Gastroesophageal sphincter (tissue), 4 donors: ENCODE measurements at regions not wholly inside any gene's neighbourhood (a gene's known extent, or its start where the extent isn't known, plus 50 kb on each side); places are given as distances from the start of the nearest gene placed in this dataset.

Source experiments
- ATAC-seq: fragments of 150-250 bp; one replicate; pipeline ENCODE4 v1.9.1; 2016; ENCODE audit warnings: mild to moderate bottlenecking, moderate library complexity
- H3K27ac ChIP-seq, 4 donors: fragments of 200-600 bp; sonication (generic) in 3 of 4; 1 replicate in 3 of 4; 2 replicates in 1 of 4; pipeline ENCODE4 v1.5.1; 2016 to 2019
- H3K27me3 ChIP-seq: fragments of 200-600 bp; sonication (generic); one replicate; pipeline ENCODE4 v1.5.1; 2019
- H3K36me3 ChIP-seq, 2 donors: fragments of 200-600 bp; sonication (generic); one replicate each; pipeline ENCODE4 v1.5.1; 2019; ENCODE audit warnings: control low read depth in 1 of 2
- H3K4me1 ChIP-seq, 3 donors: fragments of 200-600 bp; sonication (generic); 1 replicate in 2 of 3; 2 replicates in 1 of 3; pipeline ENCODE4 v1.5.1; 2016 to 2019; ENCODE audit warnings: control low read depth in 2 of 3
- H3K4me3 ChIP-seq, 2 donors: fragments of 200-600 bp; sonication (generic); one replicate each; pipeline ENCODE4 v1.5.1; 2019; ENCODE audit warnings: mild to moderate bottlenecking in 1 of 2, moderate library complexity in 1 of 2
- H3K9me3 ChIP-seq, 3 donors: fragments of 200-600 bp; sonication (generic); one replicate each; pipeline ENCODE4 v1.5.1; 2017 to 2019; ENCODE audit warnings: control low read depth in 2 of 3
- CTCF ChIP-seq, 4 experiments: fragments of 200-600 bp in 2 of 4; fragments of 450-650 bp in 2 of 4; sonication (generic) in 1 of 4; IDR thresholded peaks; one replicate each; pipeline ENCODE4 v1.5.1; 2017 to 2019; ENCODE audit warnings: antibody characterized with exemption in 4 of 4, mild to moderate bottlenecking in 2 of 4, moderate library complexity in 2 of 4
- EP300 ChIP-seq: sonication (generic); formaldehyde crosslinking; IDR thresholded peaks from one replicate; pipeline ENCODE4 v1.6.1; 2017; ENCODE audit warnings: antibody characterized with exemption, mild to moderate bottlenecking
- POLR2A ChIP-seq, 2 donors: fragments of 450-650 bp; IDR thresholded peaks; one replicate each; pipeline ENCODE4 v1.6.1; 2017; ENCODE audit warnings: antibody characterized with exemption in 2 of 2, mild to moderate bottlenecking in 2 of 2, moderate library complexity in 1 of 2
- POLR2AphosphoS5 ChIP-seq: sonication (generic); formaldehyde crosslinking; IDR thresholded peaks from one replicate; pipeline ENCODE4 v1.6.1; 2017; ENCODE audit warnings: antibody characterized with exemption
- WGBS, 2 donors: methylation state at CpG; one replicate each; pipeline ENCODE4 v1.1.5; 2018; ENCODE audit warnings: low coverage in 1 of 2; 5-methylcytosine and 5-hydroxymethylcytosine counted together

DNA sequence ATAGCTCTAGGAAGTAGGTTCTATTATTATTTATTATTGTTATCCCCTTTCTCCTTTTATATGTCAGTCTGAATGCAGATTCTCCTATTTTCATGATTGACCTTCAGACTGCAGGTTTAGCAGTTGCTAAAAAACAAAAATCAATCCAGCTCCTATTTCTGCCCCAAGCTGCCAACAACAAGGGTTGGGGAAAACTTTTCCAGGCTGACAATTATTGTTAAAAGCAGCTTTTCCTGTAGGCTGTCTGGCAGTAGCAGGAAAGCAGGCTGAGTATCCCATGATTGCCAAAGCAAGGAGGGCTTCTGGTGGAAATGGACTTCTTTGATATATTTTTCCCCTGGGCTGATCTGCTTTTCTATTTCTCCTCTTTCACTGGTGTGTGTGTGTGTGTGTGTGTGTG, 78.0 kb upstream of the CTLA4 start:
- H3K4me1 ChIP-seq, result peaks cover 0 to 14% (median 6%) of the 10 kb centered on the region in 3 donors
- H3K36me3 ChIP-seq, result no peaks in the 10 kb centered on the region
- H3K4me3 ChIP-seq, result no peak overlapping the region
- TF ChIP-seq EP300, result no peak
- no peak for TF ChIP-seq POLR2AphosphoS5
- no peak for TF ChIP-seq POLR2A (IDR thresholded peaks at IDR 0.05)
- TF ChIP-seq CTCF (IDR thresholded peaks at IDR 0.05), result no peak
- no peak for ATAC-seq
- no peaks in the 10 kb centered on the region for H3K27me3 ChIP-seq
- H3K27ac ChIP-seq, result no peak overlapping the region
- H3K9me3 ChIP-seq, result no peaks in the 10 kb centered on the region

- TF ChIP-seq CTCF (IDR thresholded peaks at IDR 0.05) (no peak), POLR2A (IDR thresholded peaks at IDR 0.05) (no peak)
- Histone ChIP-seq H3K4me1 (peaks cover 0 to 14% (median 6%) of the 10 kb centered on the region in 3 donors), H3K27ac (no peak overlapping the region), H3K36me3 (no peaks in the 10 kb centered on the region), H3K9me3 (no peaks in the 10 kb centered on the region), H3K4me3 (no peak overlapping the region), H3K27me3 (no peaks in the 10 kb centered on the region)
- ATAC-seq, result no peak
- WGBS, 2 donors, result 86 to 90% methylated on average over 2 of the region's 2 CpGs
These were observed 77.3 kb upstream of the CTLA4 start for GRCh38 chr2:203790134-203790852.

- Histone ChIP-seq H3K36me3 (no peaks in the 10 kb centered on the region), H3K4me1 (no peaks in the 10 kb centered on the region), H3K9me3 (no peaks in the 10 kb centered on the region), H3K27ac (no peak overlapping the region), H3K27me3 (no peaks in the 10 kb centered on the region), H3K4me3 (no peak overlapping the region)
- ATAC-seq, result peak; percentile 22
- WGBS, 2 donors, result 84 to 93% methylated on average over 5 of the region's 5 CpGs
- no peak for TF ChIP-seq CTCF (IDR thresholded peaks at IDR 0.05)
- TF ChIP-seq EP300, result no peak
- TF ChIP-seq POLR2A (IDR thresholded peaks at IDR 0.05), result no peak
- no peak for TF ChIP-seq POLR2AphosphoS5
These were observed 71.1 kb upstream of the CTLA4 start for GRCh38 chr2:203796248-203797010.

GRCh38 chr2:203797276-203797675, 70.3 kb upstream of the CTLA4 start:
- TF ChIP-seq EP300, result no peak
- TF ChIP-seq POLR2AphosphoS5, result no peak
- no peak for TF ChIP-seq POLR2A (IDR thresholded peaks at IDR 0.05)
- TF ChIP-seq CTCF (IDR thresholded peaks at IDR 0.05), result no peak
- Histone ChIP-seq H3K36me3 (no peaks in the 10 kb centered on the region), H3K27me3 (no peaks in the 10 kb centered on the region), H3K9me3 (no peaks in the 10 kb centered on the region), H3K27ac (no peak overlapping the region), H3K4me1 (no peaks in the 10 kb centered on the region), H3K4me3 (no peak overlapping the region)
- 100% methylated on average over 1 of the region's 2 CpGs for WGBS, 2 donors
- ATAC-seq, result no peak

DNA sequence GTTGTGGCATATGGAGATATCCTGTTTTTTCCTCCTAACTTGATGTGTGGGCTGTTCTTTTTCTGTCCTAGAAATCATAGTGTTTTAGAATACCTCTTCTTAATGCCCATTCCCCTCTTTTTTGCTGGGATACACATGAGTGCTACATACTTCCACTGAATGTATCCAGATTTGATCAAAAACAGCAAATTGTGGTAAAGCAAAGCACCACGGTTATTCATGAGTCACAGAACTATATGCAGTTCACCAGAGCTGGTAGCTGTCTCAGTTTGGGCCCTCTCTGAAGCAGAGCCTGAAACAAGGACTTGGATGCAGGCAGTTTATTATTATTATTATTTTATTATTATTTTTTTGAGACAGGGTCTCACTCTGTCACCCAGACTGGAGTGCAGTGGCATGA, 69.9 kb upstream of the CTLA4 start:
- Histone ChIP-seq H3K27me3 (no peaks in the 10 kb centered on the region), H3K4me3 (no peak overlapping the region), H3K36me3 (no peaks in the 10 kb centered on the region), H3K27ac (no peak overlapping the region), H3K4me1 (no peaks in the 10 kb centered on the region), H3K9me3 (no peaks in the 10 kb centered on the region)
- no peak for ATAC-seq
- TF ChIP-seq POLR2A (IDR thresholded peaks at IDR 0.05) (no peak), EP300 (no peak), CTCF (IDR thresholded peaks at IDR 0.05) (no peak), POLR2AphosphoS5 (no peak)
- 91 to 100% methylated on average over 1 of the region's 1 CpG for WGBS, 2 donors
